ENCODE measurements at regions not wholly inside any gene's neighbourhood (a gene's known extent, or its start where the extent isn't known, plus 50 kb on each side); places are given as distances from the start of the nearest gene placed in this dataset.

- no peak overlapping the region for H2AFZ ChIP-seq (ENCODE audit: control insufficient read depth, low read depth, low read length)
- no TSS peak for BruUV-seq (replicated peaks)
- H3K27me3 ChIP-seq (replicated peaks in 1 of 2; ENCODE audit: control insufficient read depth in 2 of 2, insufficient read depth in 2 of 2, low read length in 1 of 2) = peaks cover 0 to 4% of the 10 kb centered on the region in 2 experiments; a peak in 2 of 4 replicates
- no peak overlapping the region for H3K9ac ChIP-seq (ENCODE audit: control insufficient read depth, insufficient read depth, low read length)
- in situ Hi-C loops (cut with MboI) = loop anchor here (25.0 kb wide), 1 partner anchor 597 kb away; no protein-coding TSS in a partner anchor
- ChIA-PET POLR2A (no interaction called here), RAD21 (ENCODE audit: unreplicated experiment) (no interaction called here), SMC1A (ENCODE audit: uncharacterized antibody, unreplicated experiment) (interaction anchor here (0.6 to 1.0 kb wide), 3 partner anchors 47 to 822 kb away, joined by 3 to 4 read pairs (median 3); no protein-coding TSS in a partner anchor), CTCF (interaction anchor here (0.5 kb wide), 1 partner anchor 450 kb away, joined by 3 read pairs; no protein-coding TSS in a partner anchor)
- intact Hi-C loops (cut with micrococcal nuclease; ENCODE audit: unreplicated experiment) = no loop called here
- no peak for FAIRE-seq
- ATAC-seq = no peak
- H4K20me1 ChIP-seq (ENCODE audit: control insufficient read depth, insufficient read depth) = no peaks in the 10 kb centered on the region
- no peak for TF ChIP-seq ZNF622 (IDR thresholded peaks at IDR 0.05)
- peak; percentile 49; the same call in 1 of the 2 replicates for TF ChIP-seq SPI1 (IDR thresholded peaks at IDR 0.05; ENCODE audit: borderline replicate concordance, insufficient read depth, low read depth, low read length)
- no peaks in the 10 kb centered on the region for H3K9me3 ChIP-seq (replicated peaks; ENCODE audit: control insufficient read depth, insufficient read depth, low read length)
- 0% methylated on average over 1 of the region's 1 CpG for WGBS (ENCODE audit: insufficient coverage, insufficient replicate concordance, low lambda C conversion rate, missing lambda C conversion rate)
- H3K4me3 ChIP-seq = no peak overlapping the region
- H3K79me2 ChIP-seq (ENCODE audit: control insufficient read depth, insufficient read depth, low read length) = no peaks in the 10 kb centered on the region
- no peak overlapping the region for H3K27ac ChIP-seq (ENCODE audit: control insufficient read depth, insufficient read depth)
- no peak overlapping the region for H3K4me2 ChIP-seq (ENCODE audit: control insufficient read depth, insufficient read depth)
- H3K4me1 ChIP-seq (ENCODE audit: control insufficient read depth, insufficient read depth, low read length) = no peaks in the 10 kb centered on the region
- DNase-seq (ENCODE audit: low read depth, low spot score) = no peak
- no peaks in the 10 kb centered on the region for H3K36me3 ChIP-seq (ENCODE audit: control insufficient read depth in 2 of 2, insufficient read depth in 2 of 2, low read length in 1 of 2)
These were observed 337.0 kb upstream of the NR5A2 start for GRCh38 chr1:199690496-199690895.

- TF ChIP-seq ZNF622 (IDR thresholded peaks at IDR 0.05) = no peak
- TF ChIP-seq CBFB (IDR thresholded peaks at IDR 0.05; ENCODE audit: low read depth) = no peak
- no peak for TF ChIP-seq FOS (IDR thresholded peaks at IDR 0.05; ENCODE audit: borderline replicate concordance, extremely low read depth, insufficient read length)
- TF ChIP-seq ATF3 (IDR thresholded peaks at IDR 0.05; ENCODE audit: borderline replicate concordance, extremely low read depth, low read depth, low read length) = no peak
- no peak for TF ChIP-seq EGR1 (IDR thresholded peaks at IDR 0.05; ENCODE audit: borderline replicate concordance in 1 of 2, low read depth in 2 of 2, low read length in 2 of 2)
- TF ChIP-seq TCF7 (IDR thresholded peaks at IDR 0.05; ENCODE audit: borderline replicate concordance) = no peak
- TF ChIP-seq, protein P1, sequence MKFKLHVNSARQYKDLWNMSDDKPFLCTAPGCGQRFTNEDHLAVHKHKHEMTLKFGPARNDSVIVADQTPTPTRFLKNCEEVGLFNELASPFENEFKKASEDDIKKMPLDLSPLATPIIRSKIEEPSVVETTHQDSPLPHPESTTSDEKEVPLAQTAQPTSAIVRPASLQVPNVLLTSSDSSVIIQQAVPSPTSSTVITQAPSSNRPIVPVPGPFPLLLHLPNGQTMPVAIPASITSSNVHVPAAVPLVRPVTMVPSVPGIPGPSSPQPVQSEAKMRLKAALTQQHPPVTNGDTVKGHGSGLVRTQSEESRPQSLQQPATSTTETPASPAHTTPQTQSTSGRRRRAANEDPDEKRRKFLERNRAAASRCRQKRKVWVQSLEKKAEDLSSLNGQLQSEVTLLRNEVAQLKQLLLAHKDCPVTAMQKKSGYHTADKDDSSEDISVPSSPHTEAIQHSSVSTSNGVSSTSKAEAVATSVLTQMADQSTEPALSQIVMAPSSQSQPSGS (IDR thresholded peaks at IDR 0.05; ENCODE audit: low read length) = no peak
- no peak for TF ChIP-seq CBX3 (IDR thresholded peaks at IDR 0.05; ENCODE audit: borderline replicate concordance, low read depth)
- TF ChIP-seq GABPA (IDR thresholded peaks at IDR 0.05; ENCODE audit: low read depth) = no peak
- no peak for TF ChIP-seq MXI1 (IDR thresholded peaks at IDR 0.05; ENCODE audit: low read depth, low read length)
- no peak for DNase-seq (ENCODE audit: low read depth, low spot score)
These were observed 336.0 kb upstream of the NR5A2 start for GRCh38 chr1:199691540-199691939.

More at GRCh38 chr1:199691540-199691939, 336.0 kb upstream of the NR5A2 start:
- Histone ChIP-seq H2AFZ (ENCODE audit: control insufficient read depth, low read depth, low read length) (no peak overlapping the region), H3K27me3 (replicated peaks in 1 of 2; ENCODE audit: control insufficient read depth in 2 of 2, insufficient read depth in 2 of 2, low read length in 1 of 2) (peaks cover 0 to 4% of the 10 kb centered on the region in 2 experiments; a peak in 2 of 4 replicates), H3K79me2 (ENCODE audit: control insufficient read depth, insufficient read depth, low read length) (no peaks in the 10 kb centered on the region), H3K4me1 (ENCODE audit: control insufficient read depth, insufficient read depth, low read length) (no peaks in the 10 kb centered on the region), H3K4me2 (ENCODE audit: control insufficient read depth, insufficient read depth) (no peak overlapping the region), H3K36me3 (ENCODE audit: control insufficient read depth in 2 of 2, insufficient read depth in 2 of 2, low read length in 1 of 2) (no peaks in the 10 kb centered on the region), H4K20me1 (ENCODE audit: control insufficient read depth, insufficient read depth) (no peaks in the 10 kb centered on the region), H3K9ac (ENCODE audit: control insufficient read depth, insufficient read depth, low read length) (no peak overlapping the region), H3K4me3 (no peak overlapping the region), H3K27ac (ENCODE audit: control insufficient read depth, insufficient read depth) (no peak overlapping the region), H3K9me3 (replicated peaks; ENCODE audit: control insufficient read depth, insufficient read depth, low read length) (no peaks in the 10 kb centered on the region)
- ChIA-PET SMC1A (ENCODE audit: uncharacterized antibody, unreplicated experiment) (interaction anchor here (1.0 to 1.5 kb wide), 3 partner anchors 613 to 821 kb away, joined by 3 to 4 read pairs (median 4); no protein-coding TSS in a partner anchor), RAD21 (ENCODE audit: unreplicated experiment) (no interaction called here), CTCF (interaction anchor here (1.2 kb wide), 1 partner anchor 35 kb away, joined by 3 read pairs; no protein-coding TSS in a partner anchor), POLR2A (no interaction called here)
- no peak for ATAC-seq
- no TSS peak for BruUV-seq (replicated peaks)
- FAIRE-seq = no peak
- in situ Hi-C loops (cut with MboI) = loop anchor here (25.0 kb wide), 1 partner anchor 596 kb away; no protein-coding TSS in a partner anchor
- 43% methylated on average over 3 of the region's 3 CpGs for WGBS (ENCODE audit: insufficient coverage, insufficient replicate concordance, low lambda C conversion rate, missing lambda C conversion rate)
- intact Hi-C loops (cut with micrococcal nuclease; ENCODE audit: unreplicated experiment) = no loop called here
